GM12892 (cell line): ENCODE measurements at regions not wholly inside any gene's neighbourhood (a gene's known extent, or its start where the extent isn't known, plus 50 kb on each side); places are given as distances from the start of the nearest gene placed in this dataset.

Experiments used
- POLR2AphosphoS5 ChIP-seq: IDR thresholded peaks from 2 replicates; pipeline ENCODE4 v1.6.1; 2011; ENCODE audit warnings: low read depth, low read length, control low read depth
- TAF1 ChIP-seq: IDR thresholded peaks from 2 replicates; pipeline ENCODE4 v1.6.1; 2011; ENCODE audit warnings: low read depth, mild to moderate bottlenecking, control low read depth, low read length, borderline replicate concordance

- TF ChIP-seq POLR2AphosphoS5 (no peak), TAF1 (no peak)
Measured at GRCh38 chr16:89037261-89038152, 56.1 kb upstream of the ACSF3 start.
